ENCODE measurements at regions not wholly inside any gene's neighbourhood (a gene's known extent, or its start where the extent isn't known, plus 50 kb on each side); places are given as distances from the start of the nearest gene placed in this dataset.
"Not testable (repeated sequence)": the region's sequence is repeated elsewhere in the genome, so short reads cannot be mapped to it uniquely, and the experiment has no call there.

DNA sequence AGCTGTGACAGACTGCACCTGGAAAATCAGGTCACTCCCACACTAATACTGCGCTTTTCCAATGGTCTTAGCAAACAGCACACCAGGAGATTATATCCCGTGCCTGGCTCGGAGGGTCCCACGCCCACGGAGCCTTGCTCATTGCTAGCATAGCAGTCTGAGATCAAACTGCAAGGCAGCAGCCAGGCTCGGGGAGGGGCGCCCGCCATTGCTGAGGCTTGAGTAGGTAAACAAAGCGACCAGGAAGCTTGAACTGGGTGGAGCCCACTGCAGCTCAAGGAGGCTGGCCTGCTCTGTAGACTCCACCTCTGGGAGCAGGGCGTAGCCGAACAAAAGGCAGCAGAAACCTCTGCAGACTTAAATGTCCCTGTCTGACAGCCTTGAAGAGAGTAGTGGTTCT is 121.8 kb upstream of the WDR75 start:
- not testable (repeated sequence) for TF ChIP-seq CTCF (IDR thresholded peaks at IDR 0.05; ENCODE audit: poor library complexity); EZH2phosphoT487 (IDR thresholded peaks at IDR 0.05; ENCODE audit: low read depth, severe bottlenecking, unreplicated experiment); EZH2 (IDR thresholded peaks at IDR 0.05; ENCODE audit: borderline replicate concordance)
